HG02970 (cell line): ENCODE measurements at regions not wholly inside any gene's neighbourhood (a gene's known extent, or its start where the extent isn't known, plus 50 kb on each side); places are given as distances from the start of the nearest gene placed in this dataset.
"Not testable (repeated sequence)": the region's sequence is repeated elsewhere in the genome, so short reads cannot be mapped to it uniquely, and the experiment has no call there.

Experiments used
- ATAC-seq: cut with Tn5 transposase; IDR thresholded peaks from one replicate; pipeline ENCODE4 v1.9.1; 2021; ENCODE audit warnings: mild to moderate bottlenecking, moderate library complexity, moderate number of reproducible peaks; ENCODE audit not compliant: unreplicated experiment, low FRiP score

DNA sequence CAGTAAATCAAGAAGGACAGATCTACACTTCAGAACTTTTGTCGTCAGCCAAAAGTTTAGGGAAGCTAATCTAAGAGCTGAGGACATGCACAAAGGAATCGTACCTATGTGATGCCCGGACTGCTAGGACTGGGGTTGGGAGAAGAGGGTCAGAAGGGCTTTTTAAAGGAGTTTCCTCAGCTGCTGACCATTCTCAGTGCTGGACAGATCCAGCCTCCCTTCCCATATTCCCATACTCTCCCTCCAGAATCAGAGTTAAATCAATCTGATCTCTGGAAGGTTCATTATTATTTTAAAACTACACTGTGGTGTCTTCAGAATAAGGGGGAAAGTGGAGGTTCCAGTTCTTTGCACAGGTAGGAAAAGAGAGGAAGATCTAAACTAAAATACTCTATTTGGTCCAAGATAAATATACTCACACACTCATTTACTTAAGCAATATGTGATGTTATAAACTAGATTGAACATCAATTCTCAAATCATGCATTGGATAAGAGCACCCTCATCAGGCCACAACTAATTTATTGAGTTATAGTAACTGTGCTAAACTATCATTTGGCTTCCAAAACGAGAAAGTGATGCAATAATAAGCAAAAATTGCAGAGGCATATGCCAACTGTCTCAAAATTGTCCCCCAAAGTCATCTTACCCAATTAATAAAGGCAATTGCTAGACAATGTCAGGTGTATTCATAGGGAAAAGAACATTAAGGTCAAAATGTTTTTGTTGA, 124.7 kb downstream of the HNRNPD start:
- no peak for ATAC-seq

DNA sequence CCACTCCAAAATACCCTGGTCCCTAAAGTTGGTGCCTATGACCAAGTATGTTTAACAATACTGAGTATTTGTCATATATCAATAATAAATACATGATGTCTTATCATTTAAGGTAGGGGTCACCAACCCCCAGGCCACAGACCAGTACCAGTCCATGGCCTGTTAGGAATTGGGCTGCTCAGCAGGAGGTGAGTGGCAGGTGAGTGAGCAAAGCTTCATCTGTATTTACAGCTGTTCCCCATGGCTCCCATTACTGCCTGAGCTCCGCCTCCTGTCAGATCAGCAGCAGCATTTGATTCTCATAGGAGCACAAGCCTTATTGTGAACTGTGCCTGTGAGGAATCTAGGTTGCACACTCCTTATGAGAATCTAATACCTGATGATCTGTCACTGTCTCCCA, 126.2 kb downstream of the HNRNPD start:
- no peak for ATAC-seq

DNA sequence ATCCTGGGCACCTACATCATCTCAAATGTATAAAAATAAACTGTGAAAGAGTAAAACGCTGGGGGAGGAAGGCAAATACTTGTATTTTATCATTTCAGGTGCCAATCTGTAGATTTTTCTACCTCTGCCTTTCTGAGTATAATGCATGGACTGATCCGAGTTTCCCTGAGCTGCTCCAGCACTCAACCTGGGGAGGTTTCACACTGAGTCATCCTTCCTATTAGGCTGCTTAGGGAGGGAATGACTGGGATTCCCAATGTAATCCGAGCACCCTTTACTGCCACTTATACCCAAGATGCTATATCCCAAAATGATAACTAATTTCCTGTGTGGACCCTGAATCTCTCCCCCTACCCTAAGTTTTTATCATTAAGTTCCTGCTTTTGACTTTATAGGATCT, 126.6 kb downstream of the HNRNPD start:
- no peak for ATAC-seq

DNA sequence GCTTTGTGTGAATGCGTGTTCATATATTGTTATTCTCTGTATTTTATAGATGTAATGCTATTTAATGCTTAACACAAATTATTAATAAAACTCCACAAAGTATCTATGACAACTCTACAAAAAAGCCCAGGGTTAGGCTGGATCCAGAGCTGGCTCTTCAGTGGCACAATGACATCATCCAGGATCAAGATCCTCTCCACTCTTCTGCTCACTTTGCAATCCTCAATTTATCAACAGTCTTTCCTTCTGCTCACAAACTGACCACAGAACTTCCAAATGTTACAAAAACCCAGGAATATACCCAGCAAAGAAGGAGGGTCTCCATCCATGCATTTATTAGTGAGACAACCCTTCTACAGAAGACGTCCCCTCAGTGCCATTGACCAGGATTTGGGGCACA, 132.3 kb downstream of the HNRNPD start:
- no peak for ATAC-seq

DNA sequence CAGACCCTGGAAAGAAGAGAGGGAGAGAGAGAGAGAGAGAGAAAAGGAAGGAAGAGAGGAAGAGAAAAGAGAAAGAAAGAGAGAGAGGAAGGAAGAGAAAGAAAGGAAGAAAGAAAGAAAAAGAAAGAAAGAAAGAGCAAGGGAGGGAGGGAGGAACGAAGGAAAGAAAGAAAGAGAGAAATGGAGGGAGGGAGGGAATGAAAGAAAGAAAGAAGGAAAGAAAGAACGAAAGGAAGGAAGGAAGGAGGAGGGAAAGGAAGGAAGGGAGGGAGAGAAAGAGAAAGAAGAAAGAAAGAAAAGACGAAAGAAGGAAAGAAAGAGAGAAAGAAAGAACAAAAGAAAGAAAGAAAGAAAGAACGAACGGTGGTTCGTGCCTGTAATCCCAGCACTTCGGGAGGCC, 133.4 kb downstream of the HNRNPD start:
- ATAC-seq, result no peak

DNA sequence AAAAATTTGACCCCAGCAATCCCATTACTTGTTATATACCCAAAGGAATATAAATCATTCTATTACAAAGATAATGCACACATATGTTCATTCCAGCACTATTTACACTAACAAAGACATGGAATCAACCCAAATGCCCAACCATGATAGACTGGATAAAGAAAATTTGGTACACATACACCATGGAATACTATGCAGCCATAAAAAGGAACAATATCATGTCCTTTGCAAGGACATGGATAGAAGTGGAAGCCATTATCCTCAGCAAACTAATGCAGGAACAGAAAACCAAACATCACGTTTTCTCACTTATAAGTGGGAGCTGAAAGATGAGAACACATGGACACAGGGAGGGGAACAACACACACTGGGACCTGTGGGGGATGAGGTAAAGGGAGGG, 136.6 kb downstream of the HNRNPD start:
- ATAC-seq, result not testable (repeated sequence)

DNA sequence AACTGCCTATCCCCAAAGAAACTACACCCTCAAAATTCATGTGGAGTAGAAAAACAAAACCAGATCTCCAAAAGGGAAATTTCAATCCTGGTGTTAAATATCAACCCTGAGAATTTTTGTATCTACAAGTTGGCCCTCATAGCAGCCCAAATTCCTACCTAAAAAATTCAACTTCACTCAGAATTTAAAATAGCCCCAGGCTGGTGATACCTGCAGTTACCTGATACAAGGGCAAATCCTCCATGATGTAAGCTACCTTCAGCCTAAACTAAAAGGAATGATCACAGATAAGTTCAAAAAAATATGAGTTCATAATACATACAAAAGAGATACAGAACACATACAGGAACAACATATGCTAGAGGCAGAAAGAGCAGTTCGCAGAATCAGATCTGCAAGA, 138.4 kb downstream of the HNRNPD start:
- ATAC-seq, result no peak

DNA sequence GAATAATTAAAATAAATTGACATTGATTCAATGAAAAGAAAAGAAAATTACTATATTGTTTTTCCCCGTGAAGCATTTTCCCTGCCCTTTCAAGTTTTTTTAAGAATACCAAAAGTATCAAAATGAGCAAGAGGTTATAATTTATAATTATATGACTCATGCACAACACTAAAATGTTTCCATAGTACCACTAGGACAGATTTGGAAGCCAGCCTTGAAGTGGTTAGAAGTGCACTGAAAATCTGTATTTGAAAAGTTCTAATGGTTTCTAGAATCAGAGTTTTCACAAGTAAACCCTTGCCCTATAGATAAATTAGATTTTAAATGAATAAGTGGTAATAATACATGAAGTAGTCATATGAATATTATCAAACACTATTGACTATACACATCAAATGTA, 140.9 kb downstream of the HNRNPD start:
- no peak for ATAC-seq

DNA sequence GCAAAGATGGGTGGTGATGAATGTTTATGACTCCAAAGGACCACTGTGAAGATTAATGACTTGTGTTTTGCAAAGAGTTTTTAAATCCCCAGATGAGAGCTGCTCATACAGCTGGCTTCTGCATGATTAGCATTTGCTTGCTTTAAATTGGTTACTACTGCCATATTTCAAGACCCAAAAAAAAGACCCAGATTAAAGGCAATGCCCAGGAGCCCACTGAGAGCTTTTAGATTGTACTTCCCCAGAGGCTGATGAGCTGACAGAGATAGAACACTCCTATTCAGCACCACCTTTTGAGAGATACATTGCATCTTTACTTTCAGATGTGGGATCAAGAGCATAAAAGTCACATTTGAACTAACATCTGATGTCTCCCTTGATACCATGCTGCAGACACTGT, 142.0 kb downstream of the HNRNPD start:
- no peak for ATAC-seq

DNA sequence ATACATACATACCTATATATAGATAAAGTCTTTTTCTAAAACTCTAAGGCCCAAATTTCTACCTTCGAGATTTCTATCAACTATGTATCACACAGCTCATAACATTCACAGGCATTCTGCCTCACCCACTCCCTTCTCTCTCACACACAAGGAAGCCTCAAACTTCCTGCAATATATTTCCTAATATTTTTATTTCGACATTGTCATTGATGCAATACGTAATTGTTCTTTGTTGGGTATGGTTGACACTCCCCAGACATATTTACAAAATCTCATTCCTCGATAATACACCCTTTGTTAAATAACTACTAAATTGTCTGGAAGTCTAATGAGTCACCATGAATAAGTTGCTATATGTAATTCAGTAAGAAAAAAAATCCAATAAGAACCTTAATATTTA, 143.5 kb downstream of the HNRNPD start:
- ATAC-seq, result no peak

DNA sequence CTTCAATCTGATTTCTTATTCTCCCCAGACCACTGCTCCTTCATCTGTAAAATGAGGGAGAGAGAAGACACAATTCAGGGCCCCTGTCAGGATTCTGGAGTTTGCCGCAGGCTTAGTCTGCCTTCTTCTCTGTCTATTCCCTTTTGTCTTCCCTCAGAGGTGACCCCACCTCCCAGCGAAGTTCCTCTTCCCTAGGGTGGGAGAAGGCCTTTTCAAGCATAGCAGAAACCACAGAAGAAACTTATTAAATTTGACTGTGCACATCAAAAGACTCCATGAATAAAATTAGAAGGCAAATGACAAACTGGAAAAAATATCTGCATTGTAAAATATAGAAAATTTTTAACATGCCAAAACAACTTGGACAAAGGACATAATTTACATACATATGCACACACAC, 148.8 kb downstream of the HNRNPD start:
- ATAC-seq, result no peak

DNA sequence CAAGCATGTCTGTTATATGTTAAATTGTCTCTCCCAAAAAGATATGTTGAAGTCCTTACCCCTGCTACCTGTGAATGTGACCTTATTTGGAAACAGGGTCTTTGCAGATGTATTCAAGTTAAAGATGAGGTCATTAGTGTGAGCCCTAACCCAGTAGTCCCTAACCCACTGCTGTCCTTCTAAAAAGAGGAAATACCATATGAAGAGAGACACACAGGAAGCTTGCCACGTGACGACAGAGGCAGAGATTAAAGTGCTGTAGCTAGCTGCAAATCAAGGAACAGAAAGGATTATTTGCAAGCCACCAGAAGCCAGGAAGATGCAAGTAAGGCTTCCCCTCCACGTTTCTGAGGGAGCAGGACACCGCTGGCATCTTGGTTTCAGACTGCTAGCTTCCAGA, 150.1 kb downstream of the HNRNPD start:
- ATAC-seq, result no peak

DNA sequence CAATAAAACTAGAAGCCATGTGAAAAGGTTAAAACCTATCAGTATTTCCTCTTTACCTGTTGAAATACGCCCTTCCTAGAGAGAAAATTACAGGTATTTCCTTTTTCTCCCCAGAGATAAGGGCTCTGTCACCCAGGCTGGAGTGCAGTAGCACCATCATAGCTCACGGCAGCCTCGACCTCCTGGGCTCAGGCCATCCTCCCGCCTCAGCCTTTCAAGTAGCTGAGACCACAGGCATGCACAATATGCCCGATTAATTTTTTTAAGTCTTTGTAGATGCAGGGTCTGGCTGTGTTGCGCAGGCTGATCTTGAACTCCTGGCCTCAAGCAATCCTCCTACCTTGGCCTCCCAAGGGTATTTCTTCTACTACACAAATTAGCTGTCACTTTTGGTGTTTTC, 154.4 kb downstream of the HNRNPD start:
- no peak for ATAC-seq

DNA sequence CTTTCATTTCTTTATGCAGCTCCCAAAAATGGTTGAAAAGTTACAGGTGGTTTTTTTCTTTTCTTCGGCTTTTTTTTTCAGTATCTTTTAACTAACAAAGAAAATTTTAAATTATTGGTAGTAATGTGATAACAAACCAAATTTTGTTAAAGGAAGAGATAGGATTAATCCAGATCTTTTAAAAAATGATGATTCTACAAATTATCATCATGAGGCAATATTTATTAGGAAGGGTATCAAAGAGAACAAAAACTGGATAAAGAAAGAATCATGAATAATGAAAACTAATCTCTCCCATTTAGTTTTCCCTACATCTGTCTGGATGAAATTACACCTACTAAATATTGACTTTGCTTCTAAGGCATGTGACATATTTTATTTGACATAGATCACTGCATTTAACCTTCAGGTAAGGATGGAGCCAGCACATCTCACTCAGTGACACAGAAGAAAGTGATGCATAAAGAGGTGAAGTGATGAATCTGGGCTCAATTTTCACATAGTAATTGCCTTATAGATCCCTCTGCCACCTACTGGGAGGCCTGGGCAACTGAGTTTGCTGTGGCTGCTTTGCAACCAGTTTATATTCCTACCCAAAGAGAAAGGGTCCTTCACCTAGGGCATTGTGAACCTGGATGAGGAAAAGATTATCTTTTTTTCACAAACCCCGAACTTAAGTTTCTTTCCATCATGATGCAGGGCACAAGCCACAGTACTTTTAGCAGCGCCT, 155.6 kb downstream of the HNRNPD start:
- ATAC-seq, result no peak

DNA sequence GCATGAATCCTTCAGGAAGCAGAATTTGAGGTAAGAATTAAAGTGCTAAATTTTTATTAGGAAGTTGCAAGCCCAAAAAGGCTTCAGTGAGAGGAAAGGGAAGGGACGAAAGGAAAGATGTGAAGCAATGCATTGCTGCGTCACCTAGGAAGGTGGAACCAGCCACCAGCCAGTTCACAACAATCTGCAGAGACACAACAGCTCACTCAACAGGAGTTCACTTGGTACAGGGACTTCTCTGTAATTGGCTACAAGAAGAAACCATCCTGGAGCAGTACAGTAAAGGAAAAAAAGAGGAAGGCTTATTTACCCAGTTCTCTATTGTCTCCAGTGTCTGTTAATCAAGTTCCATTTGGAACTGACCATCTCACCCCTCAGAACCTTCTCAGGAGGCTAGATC, 157.6 kb downstream of the HNRNPD start:
- no peak for ATAC-seq

DNA sequence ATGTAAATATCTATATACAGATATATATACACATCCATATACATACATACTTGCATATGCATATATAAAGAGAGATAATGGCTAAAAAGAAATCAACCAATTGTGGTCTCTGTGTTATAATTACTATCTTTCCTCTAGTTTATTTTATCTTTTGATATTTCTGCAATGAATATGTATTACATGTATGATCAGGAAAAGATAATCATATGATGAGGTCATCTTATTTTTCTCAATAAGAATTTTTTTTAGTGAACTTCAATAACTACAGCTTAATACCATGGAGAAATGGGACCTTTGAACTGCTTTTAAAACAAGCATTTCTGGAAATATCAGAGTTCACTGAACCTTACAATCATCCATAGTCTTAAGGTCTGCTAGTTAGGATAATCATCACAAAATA, 158.0 kb downstream of the HNRNPD start:
- no peak for ATAC-seq

DNA sequence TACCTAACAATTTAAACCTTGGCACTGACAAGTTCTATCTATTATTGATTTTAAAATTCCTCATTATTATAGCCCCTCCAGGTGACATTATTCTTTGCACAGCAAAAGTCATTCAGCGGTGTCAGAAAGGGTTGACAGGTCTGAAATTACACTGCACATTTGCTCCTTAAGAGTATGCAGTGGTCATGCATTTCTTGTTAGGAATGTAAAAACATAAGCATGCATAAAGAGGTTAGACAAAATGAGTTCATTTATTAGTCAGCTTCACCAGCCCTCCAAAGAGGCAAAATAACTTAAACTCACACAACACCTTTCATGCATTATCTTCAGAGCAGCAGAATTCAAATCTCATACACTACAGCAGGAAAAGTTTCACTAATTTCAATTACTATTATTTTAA, 158.8 kb downstream of the HNRNPD start:
- no peak for ATAC-seq

DNA sequence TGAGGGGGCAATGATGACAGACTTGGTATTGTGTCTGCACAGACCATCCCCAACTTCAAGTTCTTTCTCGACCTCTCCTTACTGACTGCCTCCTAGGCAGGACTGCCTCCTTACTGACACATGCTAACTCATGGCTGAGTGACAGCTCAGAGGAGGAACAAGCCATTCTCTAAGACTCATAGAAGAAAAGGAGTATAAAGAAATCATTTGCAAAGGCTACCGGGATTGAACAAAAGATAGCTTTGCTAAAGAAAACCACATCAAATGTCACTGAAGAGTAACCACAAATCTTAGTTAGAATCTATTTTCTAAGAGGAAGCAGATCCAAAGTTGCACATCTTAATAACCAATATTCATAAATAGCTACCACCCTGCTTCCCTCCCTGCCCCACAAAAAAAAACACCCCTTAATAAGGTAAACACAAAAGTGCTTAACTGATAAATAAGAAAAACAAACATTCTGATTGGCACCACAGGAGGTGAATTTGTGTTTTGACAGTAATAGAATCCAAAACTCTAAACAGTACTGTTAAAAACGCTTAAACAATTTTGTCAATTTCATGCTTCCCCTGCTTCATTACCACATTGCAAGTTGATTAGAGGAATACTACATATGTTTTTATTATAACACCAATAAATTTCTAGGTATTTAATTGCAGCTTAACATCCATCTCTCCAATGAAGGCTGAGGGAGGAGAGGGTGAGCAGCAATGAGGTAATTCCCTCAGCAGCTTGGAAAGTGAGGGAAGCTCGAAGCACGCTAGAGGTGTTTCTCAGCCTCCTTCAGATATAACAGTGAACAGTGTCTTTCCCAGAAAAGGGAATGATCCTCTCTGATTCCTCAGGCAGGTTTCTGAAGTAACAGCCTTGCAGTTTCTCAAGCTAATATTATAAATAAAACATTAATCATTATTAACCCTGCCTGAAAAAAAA, 160.0 kb downstream of the HNRNPD start:
- ATAC-seq, result no peak

DNA sequence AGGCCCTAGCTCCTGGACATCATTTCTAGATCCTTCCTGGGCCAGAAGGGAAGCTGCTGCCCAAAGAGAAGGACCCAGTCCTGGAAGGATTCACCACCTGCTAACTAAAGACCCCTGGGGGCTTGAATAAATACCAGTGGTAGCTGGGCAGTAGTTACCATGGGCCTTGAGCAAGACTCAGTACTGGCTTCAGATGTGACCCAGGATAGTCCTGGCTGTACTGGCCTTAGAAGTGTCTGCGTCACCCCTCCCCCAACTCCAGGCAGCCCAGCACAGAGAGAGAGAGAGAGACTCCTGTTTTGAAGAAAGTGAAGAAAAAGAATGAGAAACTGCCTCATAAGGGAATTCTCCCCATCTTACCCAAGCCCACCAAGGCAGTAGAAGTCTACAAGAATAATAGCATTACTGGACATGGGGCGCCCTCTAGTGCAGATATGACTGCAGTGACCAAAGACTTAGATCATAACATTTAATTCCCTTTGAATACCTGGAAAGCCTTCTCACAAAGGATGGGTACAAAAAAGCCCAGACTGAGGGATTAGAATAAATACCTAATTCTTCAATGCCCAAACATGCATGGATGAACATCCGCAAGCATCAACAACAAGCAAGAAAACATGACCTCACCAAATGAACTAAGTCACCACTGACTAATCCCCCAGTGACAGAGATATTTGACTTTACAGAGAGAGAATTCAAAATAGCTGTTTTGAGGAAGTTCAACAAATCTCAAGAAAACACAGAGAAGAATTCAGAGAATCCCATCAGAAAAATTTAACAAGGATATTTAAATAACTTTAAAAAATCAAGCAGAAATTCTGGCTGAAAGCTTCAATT, 171.8 kb downstream of the HNRNPD start:
- no peak for ATAC-seq

DNA sequence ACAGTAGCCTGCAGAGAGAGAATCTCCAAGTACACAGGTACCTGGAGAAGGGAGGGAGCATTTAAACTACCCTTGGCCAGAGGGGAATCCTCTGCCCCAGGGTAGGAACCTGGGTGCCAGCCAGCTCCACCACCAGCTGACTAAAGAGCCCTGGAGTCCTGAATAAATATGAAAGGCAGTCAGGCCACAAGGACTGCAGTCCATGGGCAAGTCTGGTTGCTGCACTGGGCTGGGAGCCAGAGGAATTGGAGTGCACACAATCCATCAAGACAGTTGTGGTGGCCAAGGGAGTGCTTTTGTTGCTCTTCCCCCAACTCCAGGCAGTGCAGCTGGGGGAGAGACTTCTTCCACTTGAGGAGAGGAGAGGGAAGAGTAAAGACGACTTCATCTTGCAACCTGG, 172.5 kb downstream of the HNRNPD start:
- no peak for ATAC-seq
